ENCODE measurements at regions not wholly inside any gene's neighbourhood (a gene's known extent, or its start where the extent isn't known, plus 50 kb on each side); places are given as distances from the start of the nearest gene placed in this dataset.
A peak's percentile ranks its signal among the peaks of the same experiment; 100 is the strongest.
"Not testable (repeated sequence)": the region's sequence is repeated elsewhere in the genome, so short reads cannot be mapped to it uniquely, and the experiment has no call there.

DNA sequence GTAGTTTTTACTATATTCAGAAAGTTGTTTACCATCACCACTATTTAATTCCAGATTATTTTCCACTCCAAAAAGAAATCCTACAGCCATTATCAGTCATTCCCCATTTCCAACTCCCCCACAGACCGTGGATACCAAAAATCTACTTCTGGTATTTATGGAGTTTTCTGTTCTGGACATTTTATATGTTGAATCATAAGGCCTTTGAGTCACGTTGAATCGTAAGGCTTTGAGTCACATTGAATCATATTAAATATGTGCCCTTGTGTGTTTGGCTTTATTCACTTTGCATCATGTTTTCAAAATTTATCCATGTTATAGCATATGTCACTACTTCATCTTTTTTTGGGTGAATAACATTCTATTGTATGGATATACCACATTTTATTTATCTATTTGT is 454.1 kb upstream of the NUDT12 start:
- DNase-seq (ENCODE audit: low spot score): no peak

DNA sequence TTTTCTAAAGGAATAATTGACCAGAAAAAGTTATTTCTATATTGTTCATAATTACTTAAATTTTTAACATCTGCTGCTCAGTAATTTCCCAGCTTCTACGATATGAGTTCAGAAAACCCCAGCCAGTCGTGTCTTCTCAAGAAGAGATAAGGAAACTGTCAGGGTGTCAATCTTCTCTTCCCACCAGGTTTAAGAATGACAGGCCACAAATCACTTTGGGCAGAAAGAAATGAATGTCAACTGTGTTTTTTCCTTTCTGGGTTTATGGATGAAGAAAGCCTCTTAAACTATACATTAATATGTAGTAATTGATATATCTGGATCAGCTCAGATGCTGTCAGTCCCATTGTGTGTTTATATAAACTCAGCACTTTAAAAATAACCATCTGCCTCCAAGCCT is 453.2 kb upstream of the NUDT12 start:
- DNase-seq (ENCODE audit: low spot score): no peak

DNA sequence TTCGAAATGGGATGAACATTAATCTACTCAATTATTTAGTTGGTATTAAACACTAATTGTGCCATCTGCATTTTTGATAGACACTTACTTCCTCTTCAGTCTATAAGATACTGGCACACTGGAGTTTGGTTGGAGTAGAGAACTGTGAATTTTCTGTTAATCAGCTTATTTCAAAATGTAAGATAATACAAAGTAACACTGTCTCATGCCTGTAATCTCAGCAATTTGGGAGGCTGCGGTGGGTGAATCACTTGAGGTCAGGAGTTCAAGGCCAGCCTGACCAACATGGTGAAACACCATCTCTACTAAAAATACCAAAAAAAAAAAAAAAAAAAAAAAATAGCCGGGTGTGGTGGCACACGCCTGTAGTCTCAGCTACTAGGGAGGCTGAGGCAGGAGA is 440.2 kb upstream of the NUDT12 start:
- DNase-seq (ENCODE audit: low spot score): not testable (repeated sequence)

- no peak for DNase-seq (ENCODE audit: low spot score)
Measured at GRCh38 chr5:104001136-104001535, 438.5 kb upstream of the NUDT12 start.

DNA sequence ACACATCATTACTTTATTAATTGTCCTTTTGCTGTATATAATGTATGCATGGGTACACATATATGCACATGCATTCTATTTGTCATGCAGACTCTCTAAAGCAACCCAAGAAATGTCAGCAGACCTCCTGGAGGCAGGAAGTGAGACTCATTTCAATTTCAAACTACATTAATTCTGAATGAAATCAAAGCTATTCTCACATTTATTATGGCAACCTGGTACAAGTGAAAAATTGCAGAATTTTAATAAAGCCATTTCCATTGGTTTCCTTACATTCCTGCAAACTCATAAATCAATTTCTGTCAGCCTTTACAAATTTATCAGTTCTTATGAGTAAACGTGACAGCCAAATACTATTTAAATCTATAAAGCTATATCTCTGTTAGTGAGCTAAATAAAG is 430.4 kb upstream of the NUDT12 start:
- DNase-seq (ENCODE audit: low spot score): no peak

DNA sequence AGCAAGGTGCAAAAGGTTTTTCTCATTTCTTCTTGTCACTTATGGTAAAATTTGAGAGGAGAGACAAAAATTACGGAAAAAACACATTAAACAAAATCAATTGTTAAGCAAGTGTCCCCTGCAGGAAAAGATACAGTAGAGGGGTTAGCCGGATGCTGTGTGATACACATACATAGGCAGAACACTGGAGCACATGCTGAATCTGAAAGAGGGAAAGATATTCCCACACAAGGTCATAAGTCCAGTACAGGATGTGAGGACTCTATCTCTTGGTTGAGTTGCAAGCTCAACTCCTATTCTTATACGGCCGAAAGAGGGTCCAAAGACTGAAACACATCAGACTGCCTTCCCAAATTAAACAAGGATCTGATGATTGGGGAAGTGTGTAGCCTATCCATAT is 427.5 kb upstream of the NUDT12 start:
- no peak for DNase-seq (ENCODE audit: low spot score)

DNA sequence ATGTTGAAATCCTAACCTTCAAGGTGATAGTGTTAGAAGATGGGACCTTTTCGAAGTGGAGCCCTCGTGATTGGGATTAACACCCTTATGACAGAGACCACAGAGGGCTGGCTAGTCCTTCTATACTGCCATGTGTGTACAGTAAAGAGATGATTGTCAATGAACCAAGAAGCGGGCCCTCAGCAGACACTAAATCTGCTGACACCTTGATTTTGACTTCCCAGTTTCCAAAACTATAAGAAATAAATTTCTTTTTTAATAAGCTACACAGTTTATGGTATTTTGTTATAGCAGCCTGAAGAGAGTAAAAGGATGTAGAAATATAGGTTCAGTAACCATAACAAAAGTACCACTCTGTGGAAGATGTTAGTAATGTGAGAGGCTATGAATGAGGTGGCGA is 419.0 kb upstream of the NUDT12 start:
- no peak for DNase-seq (ENCODE audit: low spot score)

GRCh38 chr5:103973669-103974068 is 411.1 kb upstream of the NUDT12 start:
- DNase-seq (ENCODE audit: low spot score): no peak

DNA sequence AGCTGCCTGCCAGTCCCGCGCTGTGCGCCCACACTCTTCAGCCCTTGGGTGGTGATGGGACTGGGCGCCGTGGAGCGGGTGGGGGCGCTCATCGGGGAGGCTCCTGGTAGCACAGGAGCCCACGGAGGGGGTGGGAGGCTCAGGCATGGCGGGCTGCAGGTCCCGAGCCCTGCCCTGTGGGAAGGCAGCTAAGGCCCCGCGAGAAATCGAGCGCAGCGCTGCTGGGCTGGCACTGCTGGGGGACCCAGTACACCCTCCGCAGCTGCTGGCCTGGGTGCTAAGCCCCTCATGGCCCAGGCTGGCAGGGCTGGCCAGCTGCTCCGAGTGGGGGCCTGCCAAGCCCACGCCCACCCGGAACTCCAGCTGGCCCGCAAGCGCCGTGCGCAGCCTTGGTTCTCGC is 403.7 kb upstream of the NUDT12 start:
- DNase-seq (ENCODE audit: low spot score): not testable (repeated sequence)

GRCh38 chr5:103962023-103962422 is 399.4 kb upstream of the NUDT12 start:
- DNase-seq (ENCODE audit: low spot score): no peak

DNA sequence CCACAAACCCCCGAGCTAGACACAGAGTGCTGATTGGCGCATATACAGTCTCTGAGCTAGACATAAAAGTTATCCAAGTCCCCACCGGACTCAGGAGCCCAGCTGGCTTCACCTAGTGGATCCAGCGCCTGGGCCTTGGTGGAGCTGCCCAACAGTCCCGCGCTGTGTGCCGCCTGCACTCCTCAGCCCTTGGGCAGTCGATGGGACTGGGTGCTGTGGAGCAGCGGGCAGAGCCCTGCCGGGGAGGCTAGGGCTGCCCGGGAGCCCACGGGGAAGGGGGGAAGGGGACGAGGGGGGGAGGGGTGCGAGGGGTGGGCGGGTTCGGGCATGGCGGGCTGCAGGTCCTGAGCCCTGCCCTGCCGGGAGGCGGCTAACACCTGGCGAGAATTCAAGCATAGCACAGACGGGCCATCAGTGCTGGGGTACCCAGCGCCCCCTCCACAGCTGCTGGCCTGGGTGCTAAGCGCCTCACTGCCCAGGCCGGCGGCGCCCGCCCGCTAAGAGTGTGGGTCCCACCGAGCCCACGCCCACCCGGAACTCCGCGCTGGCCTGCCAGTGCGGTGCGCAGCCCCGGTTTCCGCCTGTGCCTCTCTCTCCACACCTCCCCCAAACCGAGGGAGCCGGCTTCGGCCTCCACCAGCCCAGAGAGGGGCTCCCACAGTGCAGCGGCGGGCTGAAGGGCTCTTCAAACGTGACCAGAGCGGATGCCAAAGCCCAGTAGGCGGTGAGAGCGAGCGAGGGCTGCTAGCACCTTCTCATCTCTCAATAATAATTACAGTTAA is 391.2 kb upstream of the NUDT12 start:
- DNase-seq (ENCODE audit: low spot score): no peak

DNA sequence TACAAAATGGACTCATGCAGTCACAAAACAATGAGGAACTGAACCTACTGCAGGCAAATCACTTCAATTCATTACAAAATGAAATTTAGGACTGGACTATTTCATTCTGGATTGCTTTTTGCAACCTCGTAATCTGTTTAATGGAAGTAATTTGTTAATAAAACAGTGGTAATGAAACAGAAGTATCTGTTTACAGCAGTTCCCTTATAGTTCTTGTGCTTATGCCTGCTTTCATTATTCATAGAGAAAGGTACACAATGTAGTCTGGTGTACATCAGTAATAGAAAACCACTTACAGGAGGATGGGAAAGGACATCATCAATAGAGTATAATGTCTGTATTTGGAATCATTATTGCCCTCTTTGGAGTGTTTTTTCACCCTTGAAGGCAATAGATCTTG is 389.2 kb upstream of the NUDT12 start:
- no peak for DNase-seq (ENCODE audit: low spot score)

- no peak for DNase-seq (ENCODE audit: low spot score)
Measured at GRCh38 chr5:103943230-103943629, 380.6 kb upstream of the NUDT12 start.

DNA sequence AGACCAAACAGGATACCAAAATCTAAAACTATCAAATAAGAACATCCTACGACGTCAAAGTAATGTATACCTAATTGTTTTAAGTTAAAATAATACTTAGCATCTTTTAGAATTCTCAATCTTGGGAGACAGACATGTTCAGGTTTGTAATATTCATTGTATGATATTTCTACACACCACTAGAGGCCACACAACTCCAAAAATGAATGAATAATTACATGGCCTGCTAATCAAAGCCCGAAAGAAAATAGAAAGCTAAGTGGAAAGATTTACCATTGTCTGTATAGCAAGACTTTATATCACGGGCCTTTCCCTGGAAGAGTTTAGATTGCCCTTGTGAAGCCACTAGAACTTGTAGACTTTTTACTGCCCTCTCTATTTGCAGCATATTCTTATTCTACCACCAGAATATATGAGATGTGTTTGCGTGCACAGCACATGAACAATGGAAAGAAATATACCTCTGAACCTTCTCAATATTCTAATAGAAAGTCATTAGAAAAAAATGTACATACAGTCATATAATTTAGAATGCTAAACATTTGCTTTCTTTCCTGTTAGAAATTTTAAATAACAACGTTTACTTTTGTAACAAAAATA is 380.1 kb upstream of the NUDT12 start:
- peak; percentile 45 for DNase-seq (ENCODE audit: low spot score)

- DNase-seq (ENCODE audit: low spot score): no peak
Measured at GRCh38 chr5:103941596-103941995, 379.0 kb upstream of the NUDT12 start.

DNA sequence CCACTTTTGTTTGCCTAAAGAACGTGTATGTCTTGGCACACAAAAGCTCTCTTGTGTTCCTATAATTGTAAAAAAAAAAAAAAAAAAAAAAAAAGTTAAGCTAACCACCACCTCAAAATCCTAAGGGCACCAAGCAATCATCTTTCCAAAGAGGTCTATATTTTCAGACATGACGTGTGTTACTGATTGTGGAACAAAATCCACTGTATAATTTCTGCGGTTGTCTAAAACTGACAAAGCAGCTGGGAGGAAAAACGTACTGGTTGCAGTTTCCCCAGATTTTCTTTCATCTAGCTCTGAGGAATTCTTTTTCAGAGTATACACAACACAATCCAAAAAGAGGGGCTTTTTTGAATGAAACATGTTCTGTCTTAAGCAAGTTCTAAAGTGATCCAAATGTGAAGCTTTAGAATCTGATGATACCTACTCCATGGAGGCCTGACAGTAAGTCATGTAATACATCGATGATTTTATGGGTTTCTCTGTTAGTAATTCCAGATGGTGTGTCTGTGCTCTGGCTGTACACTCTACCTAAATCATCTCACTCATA is 375.6 kb upstream of the NUDT12 start:
- no peak for DNase-seq (ENCODE audit: low spot score)

DNA sequence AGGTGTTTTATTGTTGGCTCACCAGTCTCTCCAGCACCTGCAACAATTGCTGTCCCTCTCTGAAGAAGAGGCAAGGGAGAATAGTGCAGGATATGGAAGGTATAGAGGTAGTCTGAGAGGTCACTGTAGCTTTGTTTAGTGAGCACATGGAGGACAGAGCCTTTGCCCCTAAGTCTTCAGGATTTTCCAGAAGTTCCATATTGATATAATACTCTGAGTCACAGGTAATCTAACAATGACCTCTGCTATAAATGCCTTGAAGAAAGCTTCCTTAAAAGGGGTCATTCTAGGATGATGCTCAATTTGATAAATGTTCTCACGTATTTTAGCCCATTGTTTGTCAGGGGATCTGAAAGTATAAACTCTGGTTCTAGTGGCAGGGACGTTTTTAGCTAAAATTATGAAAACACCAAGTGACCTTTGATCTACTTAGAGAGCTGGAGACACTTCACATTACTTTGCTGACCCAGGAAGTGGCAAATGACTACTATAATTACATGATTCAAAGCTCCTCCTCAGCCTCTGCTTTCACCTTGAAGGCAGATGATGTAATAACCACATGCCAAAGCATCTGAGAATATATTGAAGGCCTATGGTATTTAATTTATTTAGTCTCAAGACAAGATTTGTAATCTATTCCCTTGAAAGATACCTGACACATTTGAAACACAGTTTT is 366.9 kb upstream of the NUDT12 start:
- DNase-seq (ENCODE audit: low spot score): no peak

- no peak for DNase-seq (ENCODE audit: low spot score)
Measured at GRCh38 chr5:103927739-103928138, 365.1 kb upstream of the NUDT12 start.

DNA sequence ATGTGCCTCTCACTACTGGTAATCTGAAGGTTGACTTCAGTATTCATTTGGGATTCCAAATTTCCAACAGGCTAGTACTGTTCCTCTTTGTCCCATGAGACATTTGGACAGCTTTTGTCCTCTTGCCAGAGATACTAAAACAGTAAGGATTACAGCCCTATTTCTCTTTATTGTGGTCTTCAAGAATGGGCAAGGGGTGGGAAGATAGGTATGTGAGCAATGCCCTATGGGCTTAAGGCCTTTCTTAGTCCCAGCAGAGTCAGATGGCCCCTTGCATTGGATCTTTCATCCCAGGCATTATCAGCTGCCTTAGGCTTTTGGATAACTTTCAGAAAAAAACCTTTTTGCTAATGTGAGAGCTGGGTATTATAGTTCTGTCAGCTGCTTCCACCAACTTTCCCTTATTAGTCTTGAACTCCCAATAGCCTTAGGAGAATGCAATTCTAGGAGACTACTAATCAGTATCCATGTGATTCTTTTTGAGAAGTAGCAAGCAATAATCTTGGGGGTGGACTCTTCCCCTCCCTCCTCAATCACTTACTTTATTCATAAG is 361.1 kb upstream of the NUDT12 start:
- no peak for DNase-seq (ENCODE audit: low spot score)

DNA sequence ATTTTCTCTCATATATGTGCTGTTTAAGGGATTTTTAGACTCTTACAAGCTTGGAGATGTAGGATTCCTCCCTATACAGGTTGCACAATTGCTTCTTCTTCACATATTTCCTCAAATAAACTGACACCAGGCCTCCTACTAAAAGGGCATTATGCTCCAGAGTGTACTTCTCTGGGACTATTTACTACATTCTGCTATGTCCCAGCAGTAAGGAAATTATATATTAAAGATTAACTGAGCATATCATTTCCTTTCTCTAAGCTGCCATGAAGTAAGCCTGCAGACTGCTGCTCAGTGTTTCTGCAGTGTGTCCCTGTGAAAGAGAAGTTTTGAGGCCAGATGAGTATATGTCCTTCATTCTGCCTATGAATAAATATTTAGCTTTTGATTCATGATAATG is 356.9 kb upstream of the NUDT12 start:
- no peak for DNase-seq (ENCODE audit: low spot score)

DNA sequence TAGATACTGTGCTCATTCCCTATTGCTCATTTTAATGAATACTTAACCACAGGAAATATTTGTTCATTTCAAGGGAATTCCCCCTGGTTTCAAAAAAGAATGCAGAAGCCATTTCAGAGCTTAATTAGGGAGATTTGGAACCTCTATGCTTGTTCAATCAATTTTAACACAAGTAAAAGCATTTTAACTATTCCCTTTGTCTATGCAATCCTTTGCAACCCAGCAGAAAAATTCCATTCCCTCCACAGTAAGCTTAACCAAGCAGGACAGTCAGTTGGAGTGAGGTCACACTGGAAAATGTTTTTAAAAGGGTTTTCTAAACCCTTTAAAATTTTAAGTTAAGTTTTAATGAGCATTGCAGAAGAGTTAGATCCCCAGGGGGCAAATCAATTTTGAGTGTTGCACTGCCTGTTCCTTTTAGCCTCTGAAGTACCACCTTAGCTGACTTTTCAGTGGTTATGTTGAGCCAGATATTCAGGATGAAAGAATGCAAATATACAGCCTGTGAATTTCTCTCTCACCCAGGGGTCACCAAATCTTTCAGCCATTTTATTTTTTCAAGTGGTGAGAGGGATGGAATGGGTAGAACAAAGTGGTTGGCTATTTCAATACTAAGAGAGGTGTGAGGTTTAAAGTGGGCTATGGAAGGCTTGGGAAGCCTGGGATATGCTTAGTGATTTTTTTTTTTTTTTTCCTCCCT is 356.2 kb upstream of the NUDT12 start:
- no peak for DNase-seq (ENCODE audit: low spot score)

GRCh38 chr5:103915081-103915480 is 352.5 kb upstream of the NUDT12 start:
- no peak for DNase-seq (ENCODE audit: low spot score)
